ENCODE measurements at regions not wholly inside any gene's neighbourhood (a gene's known extent, or its start where the extent isn't known, plus 50 kb on each side); places are given as distances from the start of the nearest gene placed in this dataset.
A peak's percentile ranks its signal among the peaks of the same experiment; 100 is the strongest.
"Not testable (repeated sequence)": the region's sequence is repeated elsewhere in the genome, so short reads cannot be mapped to it uniquely, and the experiment has no call there.

- H3K27ac Mint-ChIP-seq, result peak overlapping the region; percentile 98
- H3K4me3 ChIP-seq (ENCODE audit: control extremely low read depth in 1 of 5, extremely low read depth in 1 of 5, insufficient read depth in 1 of 5, low read depth in 2 of 5, low read length in 4 of 5); CTCF ChIA-PET; H3K27me3 Mint-ChIP-seq; H3K27me3 ChIP-seq (replicated peaks in 1 of 4; ENCODE audit: control extremely low read depth in 1 of 4, control insufficient read depth in 3 of 4, insufficient read depth in 4 of 4, low read length in 3 of 4); POLR2A ChIA-PET; H3K9ac ChIP-seq (ENCODE audit: low read length); H3K9me3 ChIP-seq (ENCODE audit: control extremely low read depth in 1 of 3, control insufficient read depth in 2 of 3, insufficient read depth in 1 of 3, low read length in 2 of 3); H2AFZ ChIP-seq (ENCODE audit: insufficient read depth, low read depth, low read length, poor library complexity, severe bottlenecking); H3K9me3 Mint-ChIP-seq (ENCODE audit: insufficient read depth); H4K20me1 ChIP-seq (ENCODE audit: control insufficient read depth, insufficient read depth, low read length, poor library complexity, severe bottlenecking); H3K36me3 ChIP-seq (replicated peaks in 1 of 2; ENCODE audit: control extremely low read depth in 1 of 2, control insufficient read depth in 1 of 2, extremely low read depth in 1 of 2, insufficient read depth in 2 of 2, low read length in 1 of 2): not testable (repeated sequence)
- no CpG with 5 or more reads among the region's 26 CpGs for WGBS (ENCODE audit: insufficient coverage)
- ATAC-seq (ENCODE audit: low read depth) (peak; percentile 4), DNase-seq (peak; percentile 60)
- H3K4me1 Mint-ChIP-seq, result peaks cover 29% of the 10 kb centered on the region
- peak overlapping the region; percentile 47 for H3K4me2 ChIP-seq (replicated peaks; ENCODE audit: low read depth, low read length, poor library complexity, severe bottlenecking)
- peak; percentile 40 for TF ChIP-seq CTCF (IDR thresholded peaks at IDR 0.05)
- H3K79me2 ChIP-seq (ENCODE audit: control insufficient read depth, insufficient read depth, low read length), result peaks cover 32% of the 10 kb centered on the region
- intact Hi-C loops (cut with micrococcal nuclease), result loop anchor here (10.0 kb wide), 1 partner anchor 173 kb away; no protein-coding TSS in a partner anchor
- H3K4me1 ChIP-seq (ENCODE audit: control insufficient read depth in 2 of 2, insufficient read depth in 2 of 2, low read length in 2 of 2), result peaks cover 36 to 69% of the 10 kb centered on the region in 2 donors
- H3K4me3 Mint-ChIP-seq, result peak overlapping the region; percentile 79
- peak overlapping the region; percentile 80 to 89 for H3K27ac ChIP-seq (ENCODE audit: low read length in 2 of 2)
These were observed 155.3 kb downstream of the TMEM121 start for GRCh38 chr14:105681606-105682185.

GRCh38 chr14:105682442-105682841 is 156.1 kb downstream of the TMEM121 start:
- H3K27ac Mint-ChIP-seq; H3K4me2 ChIP-seq (replicated peaks; ENCODE audit: low read depth, low read length, poor library complexity, severe bottlenecking); H3K27me3 Mint-ChIP-seq; H3K36me3 ChIP-seq (replicated peaks in 1 of 2; ENCODE audit: control extremely low read depth in 1 of 2, control insufficient read depth in 1 of 2, extremely low read depth in 1 of 2, insufficient read depth in 2 of 2, low read length in 1 of 2); H3K9me3 ChIP-seq (ENCODE audit: control extremely low read depth in 1 of 3, control insufficient read depth in 2 of 3, insufficient read depth in 1 of 3, low read length in 2 of 3); H4K20me1 ChIP-seq (ENCODE audit: control insufficient read depth, insufficient read depth, low read length, poor library complexity, severe bottlenecking); ATAC-seq (ENCODE audit: low read depth); H2AFZ ChIP-seq (ENCODE audit: insufficient read depth, low read depth, low read length, poor library complexity, severe bottlenecking); H3K4me3 ChIP-seq (ENCODE audit: control extremely low read depth in 1 of 5, extremely low read depth in 1 of 5, insufficient read depth in 1 of 5, low read depth in 2 of 5, low read length in 4 of 5); H3K4me3 Mint-ChIP-seq; DNase-seq; H3K27me3 ChIP-seq (replicated peaks in 1 of 4; ENCODE audit: control extremely low read depth in 1 of 4, control insufficient read depth in 3 of 4, insufficient read depth in 4 of 4, low read length in 3 of 4); H3K9me3 Mint-ChIP-seq (ENCODE audit: insufficient read depth); H3K9ac ChIP-seq (ENCODE audit: low read length); CTCF ChIA-PET: not testable (repeated sequence)
- no CpG with 5 or more reads among the region's 15 CpGs for WGBS (ENCODE audit: insufficient coverage)
- peaks cover 35% of the 10 kb centered on the region for H3K4me1 Mint-ChIP-seq
- intact Hi-C loops (cut with micrococcal nuclease), result loop anchor here (10.0 kb wide), 1 partner anchor 172 kb away; no protein-coding TSS in a partner anchor
- peaks cover 43 to 72% of the 10 kb centered on the region in 2 donors for H3K4me1 ChIP-seq (ENCODE audit: control insufficient read depth in 2 of 2, insufficient read depth in 2 of 2, low read length in 2 of 2)
- POLR2A ChIA-PET, result interaction anchor here (0.6 kb wide), 1 partner anchor 42 kb away, joined by 4 read pairs; no protein-coding TSS in a partner anchor
- peak overlapping the region; percentile 85 to 98 for H3K27ac ChIP-seq (ENCODE audit: low read length in 2 of 2)
- H3K79me2 ChIP-seq (ENCODE audit: control insufficient read depth, insufficient read depth, low read length), result peaks cover 32% of the 10 kb centered on the region
